PC-9 (cell line): ENCODE measurements at regions not wholly inside any gene's neighbourhood (a gene's known extent, or its start where the extent isn't known, plus 50 kb on each side); places are given as distances from the start of the nearest gene placed in this dataset.

Experiments used
- CTCF ChIP-seq: fragments of 200-600 bp; sonication (generic); conservative IDR thresholded peaks from 2 replicates; pipeline ENCODE4 v1.6.1; 2017; ENCODE audit warnings: mixed run types, antibody characterized with exemption, mild to moderate bottlenecking, moderate library complexity
- EZH2 ChIP-seq: fragments of 200-600 bp; sonication (generic); IDR thresholded peaks from 2 replicates; pipeline ENCODE4 v1.8.0; 2017; ENCODE audit warnings: antibody characterized with exemption, low read depth

- TF ChIP-seq CTCF (no peak; the same call in 1 of the 2 replicates), EZH2 (no peak)
These were observed 129.6 kb upstream of the SLC1A4 start for GRCh38 chr2:64859312-64860212.
